ENCODE measurements at regions not wholly inside any gene's neighbourhood (a gene's known extent, or its start where the extent isn't known, plus 50 kb on each side); places are given as distances from the start of the nearest gene placed in this dataset.

GRCh38 chr9:79387101-79387835, 184.5 kb upstream of the TLE4 start:
- Histone ChIP-seq H3K4me1 (no peaks in the 10 kb centered on the region), H3K36me3 (no peaks in the 10 kb centered on the region), H3K9me3 (no peaks in the 10 kb centered on the region), H3K27me3 (no peaks in the 10 kb centered on the region), H3K4me3 (no peak overlapping the region), H3K27ac (no peak overlapping the region)
- DNase-seq (no peak), ATAC-seq (no peak)
- intact Hi-C loops (cut with DNase I) = no loop called here
- TF ChIP-seq, protein P1, sequence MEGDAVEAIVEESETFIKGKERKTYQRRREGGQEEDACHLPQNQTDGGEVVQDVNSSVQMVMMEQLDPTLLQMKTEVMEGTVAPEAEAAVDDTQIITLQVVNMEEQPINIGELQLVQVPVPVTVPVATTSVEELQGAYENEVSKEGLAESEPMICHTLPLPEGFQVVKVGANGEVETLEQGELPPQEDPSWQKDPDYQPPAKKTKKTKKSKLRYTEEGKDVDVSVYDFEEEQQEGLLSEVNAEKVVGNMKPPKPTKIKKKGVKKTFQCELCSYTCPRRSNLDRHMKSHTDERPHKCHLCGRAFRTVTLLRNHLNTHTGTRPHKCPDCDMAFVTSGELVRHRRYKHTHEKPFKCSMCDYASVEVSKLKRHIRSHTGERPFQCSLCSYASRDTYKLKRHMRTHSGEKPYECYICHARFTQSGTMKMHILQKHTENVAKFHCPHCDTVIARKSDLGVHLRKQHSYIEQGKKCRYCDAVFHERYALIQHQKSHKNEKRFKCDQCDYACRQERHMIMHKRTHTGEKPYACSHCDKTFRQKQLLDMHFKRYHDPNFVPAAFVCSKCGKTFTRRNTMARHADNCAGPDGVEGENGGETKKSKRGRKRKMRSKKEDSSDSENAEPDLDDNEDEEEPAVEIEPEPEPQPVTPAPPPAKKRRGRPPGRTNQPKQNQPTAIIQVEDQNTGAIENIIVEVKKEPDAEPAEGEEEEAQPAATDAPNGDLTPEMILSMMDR (IDR thresholded peaks at IDR 0.05) = no peak

GRCh38 chr9:79390077-79390698, 181.6 kb upstream of the TLE4 start:
- no peaks in the 10 kb centered on the region for H3K27me3 ChIP-seq
- ATAC-seq (no peak), DNase-seq (no peak)
- no peak overlapping the region for H3K27ac ChIP-seq
- no peaks in the 10 kb centered on the region for H3K9me3 ChIP-seq
- no peaks in the 10 kb centered on the region for H3K36me3 ChIP-seq
- TF ChIP-seq, protein P1 (IDR thresholded peaks at IDR 0.05) = no peak
- no peak overlapping the region for H3K4me3 ChIP-seq
- H3K4me1 ChIP-seq = no peaks in the 10 kb centered on the region
- intact Hi-C loops (cut with DNase I) = no loop called here

DNA sequence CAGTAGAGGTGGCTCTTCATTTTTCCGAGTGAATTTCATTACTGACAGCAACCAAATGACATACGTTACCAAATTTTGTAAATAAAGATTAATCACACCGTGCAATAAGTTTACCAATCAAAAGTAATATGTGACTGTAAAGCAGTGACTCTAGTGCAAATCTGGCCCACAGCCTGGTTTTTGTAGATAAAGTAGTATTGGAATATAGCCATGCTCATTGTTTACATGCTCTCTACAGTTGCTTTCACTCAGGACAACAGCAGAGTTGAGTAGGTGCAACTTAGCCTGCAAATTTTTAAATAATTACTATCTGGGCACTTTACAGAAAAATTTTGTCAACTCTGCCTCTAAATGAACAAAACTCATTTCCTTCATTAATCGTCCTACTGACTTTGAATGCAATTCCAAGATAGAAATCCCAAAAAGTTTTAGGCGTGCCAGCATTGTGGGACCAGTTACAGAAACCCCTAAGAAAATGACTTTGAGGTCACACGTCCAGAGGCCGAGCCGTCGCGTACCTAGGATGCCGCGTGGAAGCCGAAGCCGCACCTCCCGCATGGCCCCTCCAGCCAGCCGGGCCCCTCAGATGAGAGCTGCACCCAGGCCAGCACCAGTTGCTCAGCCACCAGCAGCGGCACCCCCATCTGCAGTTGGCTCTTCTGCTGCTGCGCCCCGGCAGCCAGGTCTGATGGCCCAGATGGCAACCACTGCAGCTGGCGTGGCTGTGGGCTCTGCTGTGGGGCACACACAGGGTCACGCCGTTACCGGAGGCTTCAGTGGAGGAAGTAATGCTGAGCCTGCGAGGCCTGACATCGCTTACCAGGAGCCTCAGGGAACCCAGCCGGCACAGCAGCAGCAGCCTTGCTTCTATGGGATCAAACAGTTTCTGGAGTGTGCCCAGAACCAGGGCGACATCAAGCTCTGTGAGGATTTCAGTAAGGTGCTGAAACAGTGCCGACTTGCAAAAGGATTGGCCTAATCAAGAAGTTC, 180.7 kb upstream of the TLE4 start:
- Histone ChIP-seq H3K27me3 (no peaks in the 10 kb centered on the region), H3K27ac (no peak overlapping the region), H3K4me1 (no peaks in the 10 kb centered on the region), H3K4me3 (no peak overlapping the region), H3K36me3 (no peaks in the 10 kb centered on the region), H3K9me3 (no peaks in the 10 kb centered on the region)
- TF ChIP-seq, protein P1 (IDR thresholded peaks at IDR 0.05) = no peak
- intact Hi-C loops (cut with DNase I) = no loop called here
- DNase-seq (peak; percentile 41), ATAC-seq (no peak)

- TF ChIP-seq, protein P1 (IDR thresholded peaks at IDR 0.05) = no peak
- ATAC-seq = peak; percentile 16
- Histone ChIP-seq H3K9me3 (no peaks in the 10 kb centered on the region), H3K4me3 (no peak overlapping the region), H3K4me1 (no peaks in the 10 kb centered on the region), H3K27me3 (no peaks in the 10 kb centered on the region), H3K36me3 (no peaks in the 10 kb centered on the region), H3K27ac (no peak overlapping the region)
- DNase-seq = no peak
- intact Hi-C loops (cut with DNase I) = no loop called here
Observed at GRCh38 chr9:79395228-79395627, 176.5 kb upstream of the TLE4 start.

DNA sequence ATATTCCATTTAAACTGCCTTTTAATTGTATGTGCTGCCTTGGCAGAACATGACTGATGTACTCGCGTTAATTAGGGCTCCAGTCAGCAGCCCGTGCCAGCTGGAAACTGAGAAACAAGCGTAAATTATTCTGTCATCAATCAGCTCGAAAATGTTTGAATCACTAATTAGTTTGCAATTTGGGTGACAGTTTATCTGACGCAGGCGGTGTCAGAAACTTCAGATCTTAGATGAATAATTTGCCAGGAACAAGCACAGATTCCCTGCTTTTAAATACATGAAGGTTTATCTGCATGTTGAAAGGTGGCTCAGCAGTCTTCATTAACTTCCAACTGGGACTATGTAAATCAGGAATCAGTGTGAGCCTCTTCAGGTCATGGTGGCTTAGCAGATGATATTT, 176.0 kb upstream of the TLE4 start:
- intact Hi-C loops (cut with DNase I) = no loop called here
- DNase-seq (no peak), ATAC-seq (no peak)
- H3K4me3 ChIP-seq = no peak overlapping the region
- no peaks in the 10 kb centered on the region for H3K4me1 ChIP-seq
- H3K27ac ChIP-seq = no peak overlapping the region
- H3K36me3 ChIP-seq = no peaks in the 10 kb centered on the region
- TF ChIP-seq, protein P1 (IDR thresholded peaks at IDR 0.05) = no peak
- no peaks in the 10 kb centered on the region for H3K9me3 ChIP-seq
- no peaks in the 10 kb centered on the region for H3K27me3 ChIP-seq

All from upper lobe of right lung (tissue), 1 donor.